AG04450 (cell line): ENCODE measurements at regions not wholly inside any gene's neighbourhood (a gene's known extent, or its start where the extent isn't known, plus 50 kb on each side); places are given as distances from the start of the nearest gene placed in this dataset.

Experiments
- CTCF ChIA-PET: fragments of 300-600, 350-600 bp; formaldehyde crosslinking; extraction: SDS; loops from one replicate; lab custom pipeline; 2022; ENCODE audit warnings: antibody characterized with exemption, inconsistent platforms; lab: Charles Lee
- POLR2A ChIA-PET: fragments of 350-600 bp; formaldehyde crosslinking; extraction: SDS; loops from one replicate; lab custom pipeline; 2021; ENCODE audit warnings: antibody characterized with exemption, inconsistent platforms; lab: Yijun Ruan, JAX
- DNase-seq: peaks from one replicate; pipeline ENCODE4 v3.0.0-alpha.2; 2011; ENCODE audit warnings: low read depth, low spot score
- H3K27ac ChIP-seq: one replicate; pipeline ENCODE4 v1.5.1; 2012; ENCODE audit warnings: low read depth, low read length, control low read depth
- H3K27me3 ChIP-seq: one replicate; pipeline ENCODE4 v1.6.0; 2012; ENCODE audit warnings: low read length; ENCODE audit not compliant: control insufficient read depth, insufficient read depth
- H3K4me3 ChIP-seq: 2 replicates; pipeline ENCODE4 v1.5.1; 2011; ENCODE audit warnings: mild to moderate bottlenecking, low read depth, low read length, control low read depth
- H3K9me3 ChIP-seq: 2 replicates; pipeline ENCODE4 v1.5.1; 2012; ENCODE audit warnings: low read length; ENCODE audit not compliant: control insufficient read depth, insufficient read depth
- CTCF ChIP-seq: IDR thresholded peaks from 2 replicates; pipeline ENCODE4 v1.5.1; 2011; ENCODE audit warnings: low read depth, low read length, control low read depth, inconsistent platforms

GRCh38 chr15:94909510-94909909 is 678.1 kb downstream of the MCTP2 start:
- ChIA-PET CTCF (no interaction called here), POLR2A (no interaction called here)

GRCh38 chr15:94910166-94910565 is 678.8 kb downstream of the MCTP2 start:
- POLR2A ChIA-PET, result no interaction called here
- Histone ChIP-seq H3K4me3 (no peak overlapping the region), H3K9me3 (no peaks in the 10 kb centered on the region), H3K27me3 (no peaks in the 10 kb centered on the region), H3K27ac (no peak overlapping the region)
- no peak for TF ChIP-seq CTCF
- no peak for DNase-seq
- CTCF ChIA-PET, result no interaction called here

More at GRCh38 chr15:94909510-94909909, 678.1 kb downstream of the MCTP2 start:
- DNase-seq, result no peak
- H3K9me3 ChIP-seq, result no peaks in the 10 kb centered on the region
- no peak for TF ChIP-seq CTCF
- H3K27ac ChIP-seq, result no peak overlapping the region
- no peaks in the 10 kb centered on the region for H3K27me3 ChIP-seq
- no peak overlapping the region for H3K4me3 ChIP-seq

GRCh38 chr15:94912760-94913159 is 681.4 kb downstream of the MCTP2 start:
- Histone ChIP-seq H3K27ac (no peak overlapping the region), H3K27me3 (no peaks in the 10 kb centered on the region), H3K4me3 (no peak overlapping the region), H3K9me3 (no peaks in the 10 kb centered on the region)
- no peak for TF ChIP-seq CTCF
- no peak for DNase-seq
- ChIA-PET POLR2A (no interaction called here), CTCF (no interaction called here)

GRCh38 chr15:94917068-94917467 is 685.7 kb downstream of the MCTP2 start:
- DNase-seq, result no peak
- CTCF ChIA-PET, result interaction anchor here (0.6 kb wide), 1 partner anchor 248 kb away, joined by 5 read pairs; no protein-coding TSS in a partner anchor
- Histone ChIP-seq H3K4me3 (no peak overlapping the region), H3K27me3 (no peaks in the 10 kb centered on the region), H3K27ac (no peak overlapping the region), H3K9me3 (no peaks in the 10 kb centered on the region)
- no peak for TF ChIP-seq CTCF
- POLR2A ChIA-PET, result no interaction called here

GRCh38 chr15:94921936-94922335 is 690.6 kb downstream of the MCTP2 start:
- no peak overlapping the region for H3K27ac ChIP-seq
- no peaks in the 10 kb centered on the region for H3K9me3 ChIP-seq
- DNase-seq, result no peak
- no peaks in the 10 kb centered on the region for H3K27me3 ChIP-seq
- TF ChIP-seq CTCF, result no peak
- ChIA-PET POLR2A (no interaction called here), CTCF (no interaction called here)
- no peak overlapping the region for H3K4me3 ChIP-seq
